SU-DHL-6 (cell line): ENCODE measurements at regions not wholly inside any gene's neighbourhood (a gene's known extent, or its start where the extent isn't known, plus 50 kb on each side); places are given as distances from the start of the nearest gene placed in this dataset.

Experiments
- H2AFZ ChIP-seq: fragments of 200-600 bp; sonication (generic); 2 replicates; pipeline ENCODE4 v1.6.1; 2014; ENCODE audit warnings: low read depth, mild to moderate bottlenecking, moderate library complexity, mixed read lengths, antibody characterized with exemption, low read length; ENCODE audit not compliant: severe bottlenecking
- H3F3A ChIP-seq: fragments of 200-600 bp; shearing (Covaris generic); 2 replicates; pipeline ENCODE4 v1.6.0; 2016; ENCODE audit warnings: antibody characterized with exemption, mild to moderate bottlenecking; ENCODE audit not compliant: insufficient read depth
- H3K27ac ChIP-seq: fragments of 200-600 bp; sonication (generic); 2 replicates; pipeline ENCODE4 v1.5.1; 2016; ENCODE audit warnings: low read depth, mild to moderate bottlenecking, low read length, moderate library complexity, mixed read lengths
- H3K27me3 ChIP-seq: fragments of 200-600 bp; sonication (generic), shearing (Covaris generic); 2 replicates; pipeline ENCODE4 v1.6.0; 2014; ENCODE audit warnings: mild to moderate bottlenecking, low read length
- H3K36me3 ChIP-seq: fragments of 200-600 bp; sonication (generic); 2 replicates; pipeline ENCODE4 v1.6.1; 2014; ENCODE audit warnings: mild to moderate bottlenecking, low read length, mixed read lengths
- H3K4me2 ChIP-seq: fragments of 300-600, 200-600 bp; shearing (Covaris generic), sonication (generic); 2 replicates; pipeline ENCODE4 v1.6.0; 2014; ENCODE audit warnings: low read length, low read depth, mild to moderate bottlenecking; ENCODE audit not compliant: poor library complexity, severe bottlenecking
- H3K4me3 ChIP-seq: fragments of 200-600 bp; sonication (generic); 2 replicates; pipeline ENCODE4 v1.5.1; 2014; ENCODE audit warnings: antibody characterized with exemption, low read length, mild to moderate bottlenecking, mixed read lengths; ENCODE audit not compliant: insufficient read depth, poor library complexity, severe bottlenecking
- H3K79me2 ChIP-seq: fragments of 200-600 bp; sonication (generic); 2 replicates; pipeline ENCODE4 v1.6.1; 2014; ENCODE audit warnings: mild to moderate bottlenecking, low read length, moderate library complexity; ENCODE audit not compliant: insufficient read depth
- H3K9ac ChIP-seq: fragments of 200-600 bp; sonication (generic); 2 replicates; pipeline ENCODE4 v1.7.0; 2014; ENCODE audit warnings: mild to moderate bottlenecking, low read length
- H3K9me2 ChIP-seq: fragments of 200-600 bp; sonication (generic); replicated peaks from 2 replicates; pipeline ENCODE4 v1.6.1; 2014; ENCODE audit warnings: low read length; ENCODE audit not compliant: insufficient read depth
- H3K9me3 ChIP-seq: fragments of 200-600 bp; sonication (generic); 2 replicates; pipeline ENCODE4 v1.6.1; 2014; ENCODE audit warnings: low read length, mixed read lengths; ENCODE audit not compliant: insufficient read depth
- H4K20me1 ChIP-seq: fragments of 200-600 bp; sonication (generic); 2 replicates; pipeline ENCODE4 v1.6.1; 2014; ENCODE audit warnings: low read depth, mild to moderate bottlenecking, antibody characterized with exemption, low read length, moderate library complexity, mixed read lengths
- CTCF ChIP-seq: fragments of 200-600 bp; sonication (generic); IDR thresholded peaks from one replicate; pipeline ENCODE4 v1.5.1; 2017; ENCODE audit warnings: antibody characterized with exemption, mild to moderate bottlenecking, low read length, moderate library complexity; ENCODE audit not compliant: insufficient read depth, poor library complexity, severe bottlenecking
- EZH2phosphoT487 ChIP-seq: fragments of 200-600 bp; sonication (generic), shearing (Covaris generic); conservative IDR thresholded peaks from 2 replicates; pipeline ENCODE4 v1.6.1; 2018; ENCODE audit warnings: mild to moderate bottlenecking, antibody characterized with exemption, low read length, moderate library complexity, mixed read lengths

GRCh38 chr12:87074781-87075180 is 818.6 kb upstream of the MGAT4C start:
- H3K9ac ChIP-seq: no peak overlapping the region
- TF ChIP-seq CTCF (no peak), EZH2phosphoT487 (no peak)
- H3K9me3 ChIP-seq: no peaks in the 10 kb centered on the region
- H3F3A ChIP-seq: no peaks in the 10 kb centered on the region
- H3K36me3 ChIP-seq: no peaks in the 10 kb centered on the region
- H2AFZ ChIP-seq: no peak overlapping the region
- H3K27me3 ChIP-seq: no peaks in the 10 kb centered on the region
- H3K9me2 ChIP-seq: no peaks in the 10 kb centered on the region
- no peak overlapping the region for H3K4me2 ChIP-seq
- H3K4me3 ChIP-seq: no peak overlapping the region
- no peaks in the 10 kb centered on the region for H4K20me1 ChIP-seq
- H3K27ac ChIP-seq: no peak overlapping the region
- H3K79me2 ChIP-seq: no peaks in the 10 kb centered on the region

GRCh38 chr12:87066326-87066725 is 810.1 kb upstream of the MGAT4C start:
- Histone ChIP-seq H3K27me3 (no peaks in the 10 kb centered on the region), H3K4me2 (no peak overlapping the region), H3K4me3 (no peak overlapping the region), H3F3A (no peaks in the 10 kb centered on the region), H3K9ac (no peak overlapping the region), H3K36me3 (no peaks in the 10 kb centered on the region), H3K9me3 (0 out of 2 replicates have a peak, but pooled peaks cover 5% of the 10 kb centered on the region), H2AFZ (no peak overlapping the region), H3K9me2 (no peaks in the 10 kb centered on the region), H3K27ac (no peak overlapping the region), H4K20me1 (no peaks in the 10 kb centered on the region), H3K79me2 (no peaks in the 10 kb centered on the region)
- no peak for TF ChIP-seq EZH2phosphoT487
- TF ChIP-seq CTCF: no peak

- no peak overlapping the region for H3K27ac ChIP-seq
- no peaks in the 10 kb centered on the region for H3K79me2 ChIP-seq
- H3K9me2 ChIP-seq: no peaks in the 10 kb centered on the region
- H3K36me3 ChIP-seq: no peaks in the 10 kb centered on the region
- no peak overlapping the region for H3K4me3 ChIP-seq
- no peak overlapping the region for H3K9ac ChIP-seq
- H3K27me3 ChIP-seq: no peaks in the 10 kb centered on the region
- 0 out of 2 replicates have a peak, but pooled peaks cover 5% of the 10 kb centered on the region for H3K9me3 ChIP-seq
- no peak overlapping the region for H3K4me2 ChIP-seq
- no peaks in the 10 kb centered on the region for H4K20me1 ChIP-seq
- no peaks in the 10 kb centered on the region for H3F3A ChIP-seq
- no peak overlapping the region for H2AFZ ChIP-seq
- TF ChIP-seq EZH2phosphoT487 (no peak), CTCF (no peak)
Observed at GRCh38 chr12:87059231-87059630, 803.0 kb upstream of the MGAT4C start.

- H3K79me2 ChIP-seq: no peaks in the 10 kb centered on the region
- H3K9me2 ChIP-seq: no peaks in the 10 kb centered on the region
- H3K9me3 ChIP-seq: no peaks in the 10 kb centered on the region
- no peak overlapping the region for H3K27ac ChIP-seq
- no peak for TF ChIP-seq CTCF
- TF ChIP-seq EZH2phosphoT487: no peak
- no peak overlapping the region for H3K4me2 ChIP-seq
- H3K9ac ChIP-seq: no peak overlapping the region
- no peaks in the 10 kb centered on the region for H3F3A ChIP-seq
- H2AFZ ChIP-seq: no peak overlapping the region
- H3K4me3 ChIP-seq: no peak overlapping the region
- H4K20me1 ChIP-seq: no peaks in the 10 kb centered on the region
- H3K27me3 ChIP-seq: no peaks in the 10 kb centered on the region
- H3K36me3 ChIP-seq: no peaks in the 10 kb centered on the region
Observed at GRCh38 chr12:87054226-87054625, 798.0 kb upstream of the MGAT4C start.
